ENCODE measurements at regions not wholly inside any gene's neighbourhood (a gene's known extent, or its start where the extent isn't known, plus 50 kb on each side); places are given as distances from the start of the nearest gene placed in this dataset.

DNA sequence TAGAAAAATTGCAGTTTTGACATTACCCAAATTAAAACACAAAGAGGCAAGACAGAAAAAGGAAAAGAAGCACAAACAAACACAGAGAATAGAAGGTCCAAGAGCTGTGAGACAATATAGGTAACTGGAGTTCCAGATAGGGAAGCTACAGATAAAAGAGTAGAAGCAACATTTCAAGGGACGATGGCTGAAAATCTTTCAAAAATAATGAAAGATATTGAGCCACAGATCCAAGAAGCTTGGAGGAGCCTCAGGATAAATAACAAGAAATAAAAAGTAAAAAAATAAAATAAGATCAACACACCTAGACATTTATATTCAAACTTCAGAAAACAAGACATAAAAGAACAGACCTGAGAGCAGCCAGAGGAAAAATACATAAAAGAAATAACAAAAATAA lies 164.9 kb downstream of the FNDC1 start:
- H3K9me2 ChIP-seq (ENCODE audit: insufficient read depth, low read length): no peaks in the 10 kb centered on the region; the same call in 1 of the 2 replicates
- intact Hi-C loops (cut with micrococcal nuclease; ENCODE audit: unreplicated experiment): no loop called here
- H3K4me1 ChIP-seq (ENCODE audit: insufficient read depth, low read length, poor library complexity, severe bottlenecking): no peaks in the 10 kb centered on the region
- CTCF ChIA-PET (ENCODE audit: unreplicated experiment): no interaction called here
- BruUV-seq (replicated peaks): no TSS peak
- no peaks in the 10 kb centered on the region for H4K20me1 ChIP-seq (ENCODE audit: insufficient read depth, low read length)
- POLR2A ChIA-PET: interaction anchor here (0.7 kb wide), 1 partner anchor 1062 kb away, joined by 3 read pairs; no protein-coding TSS in a partner anchor
- H3K36me3 ChIP-seq (ENCODE audit: insufficient read depth, low read length): no peaks in the 10 kb centered on the region
- H3K27ac ChIP-seq (ENCODE audit: low read depth, low read length, poor library complexity, severe bottlenecking): no peak overlapping the region
- H3K4me3 ChIP-seq (ENCODE audit: low read depth, low read length, poor library complexity, severe bottlenecking): no peak overlapping the region
- DNase-seq (ENCODE audit: low spot score): no peak
- TF ChIP-seq EZH2phosphoT487 (IDR thresholded peaks at IDR 0.05; ENCODE audit: borderline replicate concordance, low read depth, low read length): no peak
- TF ChIP-seq, protein P1, sequence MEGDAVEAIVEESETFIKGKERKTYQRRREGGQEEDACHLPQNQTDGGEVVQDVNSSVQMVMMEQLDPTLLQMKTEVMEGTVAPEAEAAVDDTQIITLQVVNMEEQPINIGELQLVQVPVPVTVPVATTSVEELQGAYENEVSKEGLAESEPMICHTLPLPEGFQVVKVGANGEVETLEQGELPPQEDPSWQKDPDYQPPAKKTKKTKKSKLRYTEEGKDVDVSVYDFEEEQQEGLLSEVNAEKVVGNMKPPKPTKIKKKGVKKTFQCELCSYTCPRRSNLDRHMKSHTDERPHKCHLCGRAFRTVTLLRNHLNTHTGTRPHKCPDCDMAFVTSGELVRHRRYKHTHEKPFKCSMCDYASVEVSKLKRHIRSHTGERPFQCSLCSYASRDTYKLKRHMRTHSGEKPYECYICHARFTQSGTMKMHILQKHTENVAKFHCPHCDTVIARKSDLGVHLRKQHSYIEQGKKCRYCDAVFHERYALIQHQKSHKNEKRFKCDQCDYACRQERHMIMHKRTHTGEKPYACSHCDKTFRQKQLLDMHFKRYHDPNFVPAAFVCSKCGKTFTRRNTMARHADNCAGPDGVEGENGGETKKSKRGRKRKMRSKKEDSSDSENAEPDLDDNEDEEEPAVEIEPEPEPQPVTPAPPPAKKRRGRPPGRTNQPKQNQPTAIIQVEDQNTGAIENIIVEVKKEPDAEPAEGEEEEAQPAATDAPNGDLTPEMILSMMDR (conservative IDR thresholded peaks at IDR 0.05; ENCODE audit: low read length): no peak
- no peaks in the 10 kb centered on the region for H3K79me2 ChIP-seq (ENCODE audit: insufficient read depth, low read depth, low read length)
- no peak overlapping the region for H3K4me2 ChIP-seq (ENCODE audit: low read length)
- H2AFZ ChIP-seq (ENCODE audit: low read length): no peak overlapping the region
- peaks cover 5% of the 10 kb centered on the region; the same call in 1 of the 2 replicates for H3K9me3 ChIP-seq (ENCODE audit: low read length)

GRCh38 chr6:159331451-159331850 lies 162.3 kb downstream of the FNDC1 start:
- Histone ChIP-seq H4K20me1 (ENCODE audit: insufficient read depth, low read length) (no peaks in the 10 kb centered on the region), H3K27ac (ENCODE audit: low read depth, low read length, poor library complexity, severe bottlenecking) (no peak overlapping the region), H3K9me3 (ENCODE audit: low read length) (no peaks in the 10 kb centered on the region), H3K36me3 (ENCODE audit: insufficient read depth, low read length) (no peaks in the 10 kb centered on the region), H3K9me2 (ENCODE audit: insufficient read depth, low read length) (no peaks in the 10 kb centered on the region; the same call in 1 of the 2 replicates), H3K79me2 (ENCODE audit: insufficient read depth, low read depth, low read length) (no peaks in the 10 kb centered on the region), H2AFZ (ENCODE audit: low read length) (no peak overlapping the region), H3K4me3 (ENCODE audit: low read depth, low read length, poor library complexity, severe bottlenecking) (no peak overlapping the region), H3K4me1 (ENCODE audit: insufficient read depth, low read length, poor library complexity, severe bottlenecking) (no peaks in the 10 kb centered on the region), H3K4me2 (ENCODE audit: low read length) (no peak overlapping the region)
- no peak for DNase-seq (ENCODE audit: low spot score)
- ChIA-PET POLR2A (interaction anchor here (0.8 kb wide), 1 partner anchor 135 kb away, joined by 3 read pairs; no protein-coding TSS in a partner anchor), CTCF (ENCODE audit: unreplicated experiment) (no interaction called here)
- intact Hi-C loops (cut with micrococcal nuclease; ENCODE audit: unreplicated experiment): no loop called here
- BruUV-seq (replicated peaks): no TSS peak
- TF ChIP-seq EZH2phosphoT487 (IDR thresholded peaks at IDR 0.05; ENCODE audit: borderline replicate concordance, low read depth, low read length): no peak
- TF ChIP-seq, protein P1 (conservative IDR thresholded peaks at IDR 0.05; ENCODE audit: low read length): no peak

- Histone ChIP-seq H3K4me3 (ENCODE audit: low read depth, low read length, poor library complexity, severe bottlenecking) (no peak overlapping the region), H4K20me1 (ENCODE audit: insufficient read depth, low read length) (no peaks in the 10 kb centered on the region), H3K27ac (ENCODE audit: low read depth, low read length, poor library complexity, severe bottlenecking) (no peak overlapping the region), H3K4me1 (ENCODE audit: insufficient read depth, low read length, poor library complexity, severe bottlenecking) (no peaks in the 10 kb centered on the region), H3K79me2 (ENCODE audit: insufficient read depth, low read depth, low read length) (no peaks in the 10 kb centered on the region), H3K36me3 (ENCODE audit: insufficient read depth, low read length) (no peaks in the 10 kb centered on the region), H3K9me2 (ENCODE audit: insufficient read depth, low read length) (no peaks in the 10 kb centered on the region; the same call in 1 of the 2 replicates), H3K4me2 (ENCODE audit: low read length) (no peak overlapping the region), H3K9me3 (ENCODE audit: low read length) (no peaks in the 10 kb centered on the region), H2AFZ (ENCODE audit: low read length) (no peak overlapping the region)
- BruUV-seq (replicated peaks): no TSS peak
- intact Hi-C loops (cut with micrococcal nuclease; ENCODE audit: unreplicated experiment): no loop called here
- no peak for TF ChIP-seq EZH2phosphoT487 (IDR thresholded peaks at IDR 0.05; ENCODE audit: borderline replicate concordance, low read depth, low read length)
- TF ChIP-seq, protein P1 (conservative IDR thresholded peaks at IDR 0.05; ENCODE audit: low read length): no peak
- ChIA-PET POLR2A (interaction anchor here (0.6 to 1.7 kb wide), 7 partner anchors 9 to 304 kb away, joined by 3 to 6 read pairs (median 3); no protein-coding TSS in a partner anchor), CTCF (ENCODE audit: unreplicated experiment) (interaction anchor here (0.5 kb wide), 1 partner anchor 82 kb away, joined by 3 read pairs; no protein-coding TSS in a partner anchor)
- DNase-seq (ENCODE audit: low spot score): no peak
Observed at GRCh38 chr6:159329081-159329480, 159.9 kb downstream of the FNDC1 start.

All from OCI-LY7 (cell line).